ENCODE measurements at regions not wholly inside any gene's neighbourhood (a gene's known extent, or its start where the extent isn't known, plus 50 kb on each side); places are given as distances from the start of the nearest gene placed in this dataset.
"Not testable (repeated sequence)": the region's sequence is repeated elsewhere in the genome, so short reads cannot be mapped to it uniquely, and the experiment has no call there.

DNA sequence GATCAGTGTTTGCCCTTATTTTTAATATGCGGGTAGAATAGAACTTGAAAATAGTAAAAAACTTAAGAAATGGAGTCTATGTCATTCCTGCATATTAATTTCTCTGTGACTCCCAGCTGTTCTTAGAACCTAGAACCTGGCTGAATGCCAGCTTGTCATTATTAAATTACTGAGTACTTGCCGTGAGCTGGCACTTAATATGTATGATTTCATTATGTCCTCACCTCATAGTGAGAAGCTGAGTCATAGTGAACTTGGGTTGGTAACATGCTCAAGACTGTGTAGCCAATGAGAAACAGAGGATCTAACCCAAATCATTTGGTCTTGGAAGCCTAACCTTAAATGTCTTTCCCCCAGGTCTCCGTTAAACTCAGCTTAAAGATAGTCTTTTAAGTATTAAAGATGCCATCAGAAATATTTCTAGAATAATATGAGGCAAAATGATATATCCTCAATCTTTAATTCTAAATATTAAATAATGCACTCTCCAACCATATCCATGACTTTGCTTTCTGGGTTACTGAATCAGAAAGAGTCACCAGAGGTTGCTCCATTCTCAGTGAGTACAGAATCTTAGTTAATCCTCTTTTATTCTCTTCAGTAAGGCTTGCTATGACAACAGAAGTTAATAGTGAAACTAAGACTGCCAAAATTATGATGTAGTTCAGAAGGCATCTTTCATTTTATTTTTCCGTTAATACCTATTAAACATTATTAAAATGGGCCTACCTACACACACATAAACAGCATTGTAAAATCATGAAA, 58.6 kb upstream of the TLL1 start:
- no peak overlapping the region for H3K4me3 ChIP-seq (ENCODE audit: low read length)
- DNase-seq (ENCODE audit: low read depth): peak; percentile 82
- TF ChIP-seq CTCF (conservative IDR thresholded peaks at IDR 0.05; ENCODE audit: low read depth, low read length): no peak

- H3K4me3 ChIP-seq (ENCODE audit: low read length): not testable (repeated sequence)
These were observed 53.9 kb upstream of the TLL1 start for GRCh38 chr4:165819126-165819525.

More at GRCh38 chr4:165819126-165819525, 53.9 kb upstream of the TLL1 start:
- DNase-seq (ENCODE audit: low read depth): not testable (repeated sequence)
